HEK293T (cell line): ENCODE measurements at regions not wholly inside any gene's neighbourhood (a gene's known extent, or its start where the extent isn't known, plus 50 kb on each side); places are given as distances from the start of the nearest gene placed in this dataset.

Source experiments
- CTCF ChIA-PET: fragments of 350-600 bp; formaldehyde crosslinking; extraction: SDS; loops from one replicate; lab custom pipeline; 2021; ENCODE audit warnings: antibody characterized with exemption, inconsistent platforms; lab: Yijun Ruan, JAX
- POLR2A ChIA-PET: fragments of 350-600 bp; formaldehyde crosslinking; extraction: SDS; loops from one replicate; lab custom pipeline; 2020; ENCODE audit warnings: antibody characterized with exemption, inconsistent platforms; lab: Yijun Ruan, JAX
- DNase-seq: peaks from one replicate; pipeline ENCODE4 v3.0.0; 2012; ENCODE audit warnings: mixed read lengths; ENCODE audit errors: extremely low spot score
- ARNT ChIP-seq: fragments of 450-650 bp; IDR thresholded peaks from 2 replicates; pipeline ENCODE4 v1.6.1; 2017; ENCODE audit warnings: mild to moderate bottlenecking
- BHLHE40 ChIP-seq: fragments of 450-650 bp; IDR thresholded peaks from 2 replicates; pipeline ENCODE4 v1.6.1; 2016; ENCODE audit warnings: mild to moderate bottlenecking, moderate library complexity, borderline replicate concordance
- CTBP1 ChIP-seq: fragments of 450-650 bp; IDR thresholded peaks from 2 replicates; pipeline ENCODE4 v1.6.1; 2016; ENCODE audit warnings: borderline replicate concordance
- ELF4 ChIP-seq: fragments of 450-650 bp; IDR thresholded peaks from 2 replicates; pipeline ENCODE4 v1.6.1; 2017; ENCODE audit warnings: antibody characterized with exemption
- FOXA1 ChIP-seq: fragments of 450-650 bp; IDR thresholded peaks from 2 replicates; pipeline ENCODE4 v1.6.1; 2016; ENCODE audit warnings: mild to moderate bottlenecking
- FOXK2 ChIP-seq: fragments of 450-650 bp; IDR thresholded peaks from 2 replicates; pipeline ENCODE4 v1.6.1; 2016; ENCODE audit warnings: mild to moderate bottlenecking
- FOXM1 ChIP-seq: fragments of 450-650 bp; IDR thresholded peaks from 2 replicates; pipeline ENCODE4 v1.6.1; 2017; ENCODE audit warnings: mild to moderate bottlenecking, borderline replicate concordance
- HDGF ChIP-seq: fragments of 450-650 bp; IDR thresholded peaks from 2 replicates; pipeline ENCODE4 v1.6.1; 2017; ENCODE audit warnings: antibody characterized with exemption, borderline replicate concordance
- L3MBTL2 ChIP-seq: fragments of 450-650 bp; conservative IDR thresholded peaks from 2 replicates; pipeline ENCODE4 v1.6.1; 2016; ENCODE audit warnings: mild to moderate bottlenecking
- LEF1 ChIP-seq: fragments of 450-650 bp; IDR thresholded peaks from 2 replicates; pipeline ENCODE4 v1.6.1; 2017; ENCODE audit warnings: mild to moderate bottlenecking, borderline replicate concordance
- NFRKB ChIP-seq: fragments of 450-650 bp; IDR thresholded peaks from 2 replicates; pipeline ENCODE4 v1.6.1; 2016; ENCODE audit warnings: mild to moderate bottlenecking, moderate library complexity
- PKNOX1 ChIP-seq: fragments of 450-650 bp; IDR thresholded peaks from 2 replicates; pipeline ENCODE4 v1.6.1; 2016
- SP1 ChIP-seq: fragments of 450-650 bp; IDR thresholded peaks from 2 replicates; pipeline ENCODE4 v1.6.1; 2017
- SUZ12 ChIP-seq: fragments of 450-650 bp; IDR thresholded peaks from 2 replicates; pipeline ENCODE4 v1.6.1; 2016; ENCODE audit warnings: mild to moderate bottlenecking
- TARDBP ChIP-seq: fragments of 450-650 bp; IDR thresholded peaks from 2 replicates; pipeline ENCODE4 v1.6.1; 2016
- ZNF384 ChIP-seq: fragments of 450-650 bp; IDR thresholded peaks from 2 replicates; pipeline ENCODE4 v1.6.1; 2016

GRCh38 chr18:42413870-42414269 is 458.8 kb downstream of the PIK3C3 start:
- DNase-seq, result no peak
- ChIA-PET POLR2A (no interaction called here), CTCF (no interaction called here)
- TF ChIP-seq FOXK2, result no peak
- no peak for TF ChIP-seq SUZ12
- TF ChIP-seq BHLHE40, result no peak
- TF ChIP-seq HDGF, result no peak
- TF ChIP-seq L3MBTL2, result no peak
- no peak for TF ChIP-seq ZNF384
- no peak for TF ChIP-seq PKNOX1
- no peak for TF ChIP-seq ELF4
- TF ChIP-seq NFRKB, result no peak
- no peak for TF ChIP-seq ARNT
- no peak for TF ChIP-seq SP1
- no peak for TF ChIP-seq CTBP1

GRCh38 chr18:42414756-42415454 is 459.9 kb downstream of the PIK3C3 start:
- ChIA-PET CTCF (no interaction called here), POLR2A (no interaction called here)
- TF ChIP-seq BHLHE40, result no peak
- TF ChIP-seq L3MBTL2, result no peak
- no peak for DNase-seq

- TF ChIP-seq L3MBTL2, result no peak
- TF ChIP-seq ELF4, result no peak
- no peak for TF ChIP-seq LEF1
- no peak for TF ChIP-seq FOXA1
- no peak for TF ChIP-seq NFRKB
- TF ChIP-seq HDGF, result no peak
- no peak for TF ChIP-seq ARNT
- TF ChIP-seq BHLHE40, result no peak
- no peak for TF ChIP-seq ZNF384
- DNase-seq, result no peak
- ChIA-PET CTCF (no interaction called here), POLR2A (no interaction called here)
Observed at GRCh38 chr18:42417189-42417588, 462.2 kb downstream of the PIK3C3 start.

GRCh38 chr18:42418121-42418520 is 463.1 kb downstream of the PIK3C3 start:
- CTCF ChIA-PET, result no interaction called here
- POLR2A ChIA-PET, result no interaction called here

GRCh38 chr18:42425025-42425424 is 470.0 kb downstream of the PIK3C3 start:
- ChIA-PET POLR2A (no interaction called here), CTCF (no interaction called here)
- TF ChIP-seq CTBP1 (no peak), TARDBP (no peak), ZNF384 (no peak), BHLHE40 (no peak), FOXM1 (no peak), L3MBTL2 (no peak), FOXK2 (no peak), SP1 (no peak), LEF1 (no peak), PKNOX1 (no peak), SUZ12 (no peak), ARNT (no peak)
- no peak for DNase-seq

More at GRCh38 chr18:42418121-42418520, 463.1 kb downstream of the PIK3C3 start:
- DNase-seq, result no peak
- TF ChIP-seq ELF4, result no peak
- TF ChIP-seq PKNOX1, result no peak
- no peak for TF ChIP-seq TARDBP
- TF ChIP-seq FOXA1, result no peak
- TF ChIP-seq SUZ12, result no peak
- no peak for TF ChIP-seq FOXK2
- no peak for TF ChIP-seq NFRKB
- TF ChIP-seq FOXM1, result no peak
- no peak for TF ChIP-seq L3MBTL2
- no peak for TF ChIP-seq HDGF
- no peak for TF ChIP-seq BHLHE40
- TF ChIP-seq CTBP1, result no peak

- POLR2A ChIA-PET, result no interaction called here
- CTCF ChIA-PET, result no interaction called here
- no peak for TF ChIP-seq TARDBP
- no peak for TF ChIP-seq CTBP1
- no peak for TF ChIP-seq NFRKB
- no peak for TF ChIP-seq BHLHE40
- TF ChIP-seq L3MBTL2, result no peak
- no peak for TF ChIP-seq SP1
- no peak for TF ChIP-seq FOXA1
- TF ChIP-seq HDGF, result no peak
- no peak for TF ChIP-seq SUZ12
- no peak for TF ChIP-seq PKNOX1
- TF ChIP-seq LEF1, result no peak
- TF ChIP-seq ZNF384, result no peak
- TF ChIP-seq FOXM1, result no peak
- no peak for TF ChIP-seq FOXK2
- TF ChIP-seq ELF4, result no peak
- no peak for TF ChIP-seq ARNT
- no peak for DNase-seq
Observed at GRCh38 chr18:42426496-42427015, 471.5 kb downstream of the PIK3C3 start.
